ENCODE measurements at regions not wholly inside any gene's neighbourhood (a gene's known extent, or its start where the extent isn't known, plus 50 kb on each side); places are given as distances from the start of the nearest gene placed in this dataset.
A peak's percentile ranks its signal among the peaks of the same experiment; 100 is the strongest.

GRCh38 chr4:13706120-13706519, 78.6 kb upstream of the BOD1L1 start:
- no peaks in the 10 kb centered on the region for H3K9me3 Mint-ChIP-seq

DNA sequence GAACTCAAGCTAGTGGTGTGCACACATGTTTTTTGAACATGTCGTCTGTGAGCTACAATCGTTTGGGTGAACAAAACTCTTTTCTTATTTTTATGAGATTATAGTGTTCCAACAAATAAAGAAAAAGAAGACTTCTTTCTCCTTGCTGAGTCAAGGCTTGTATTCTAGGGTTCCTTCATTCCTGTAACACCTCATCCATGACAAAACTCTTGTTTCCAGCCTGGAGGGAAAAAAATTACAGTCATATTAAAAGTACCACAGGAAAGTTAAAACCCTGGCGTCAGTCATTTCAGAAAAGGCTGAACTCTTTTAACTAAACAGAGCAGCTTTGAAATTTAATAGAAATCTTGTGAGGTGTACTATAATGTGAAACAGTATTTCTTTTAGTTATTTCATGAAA, 79.2 kb upstream of the BOD1L1 start:
- H3K4me3 Mint-ChIP-seq: no peak overlapping the region
- no peaks in the 10 kb centered on the region for H3K36me3 Mint-ChIP-seq (ENCODE audit: low read depth)
- no peak for TF ChIP-seq CTCF (conservative IDR thresholded peaks at IDR 0.05)
- H3K4me1 Mint-ChIP-seq: peaks cover 21% of the 10 kb centered on the region
- no peaks in the 10 kb centered on the region for H3K27me3 Mint-ChIP-seq (ENCODE audit: low read depth)
- no peak overlapping the region for H3K27ac Mint-ChIP-seq (ENCODE audit: unreplicated experiment)
- no peaks in the 10 kb centered on the region for H3K9me3 Mint-ChIP-seq
- DNase-seq (ENCODE audit: low read depth, low spot score): no peak

More at GRCh38 chr4:13706120-13706519, 78.6 kb upstream of the BOD1L1 start:
- H3K4me3 Mint-ChIP-seq: peak overlapping the region; percentile 20
- no peaks in the 10 kb centered on the region for H3K36me3 Mint-ChIP-seq (ENCODE audit: low read depth)
- no peaks in the 10 kb centered on the region for H3K27me3 Mint-ChIP-seq (ENCODE audit: low read depth)
- no peak for DNase-seq (ENCODE audit: low read depth, low spot score)
- peaks cover 21% of the 10 kb centered on the region for H3K4me1 Mint-ChIP-seq
- no peak for TF ChIP-seq CTCF (conservative IDR thresholded peaks at IDR 0.05)
- H3K27ac Mint-ChIP-seq (ENCODE audit: unreplicated experiment): peak overlapping the region; percentile 80

DNA sequence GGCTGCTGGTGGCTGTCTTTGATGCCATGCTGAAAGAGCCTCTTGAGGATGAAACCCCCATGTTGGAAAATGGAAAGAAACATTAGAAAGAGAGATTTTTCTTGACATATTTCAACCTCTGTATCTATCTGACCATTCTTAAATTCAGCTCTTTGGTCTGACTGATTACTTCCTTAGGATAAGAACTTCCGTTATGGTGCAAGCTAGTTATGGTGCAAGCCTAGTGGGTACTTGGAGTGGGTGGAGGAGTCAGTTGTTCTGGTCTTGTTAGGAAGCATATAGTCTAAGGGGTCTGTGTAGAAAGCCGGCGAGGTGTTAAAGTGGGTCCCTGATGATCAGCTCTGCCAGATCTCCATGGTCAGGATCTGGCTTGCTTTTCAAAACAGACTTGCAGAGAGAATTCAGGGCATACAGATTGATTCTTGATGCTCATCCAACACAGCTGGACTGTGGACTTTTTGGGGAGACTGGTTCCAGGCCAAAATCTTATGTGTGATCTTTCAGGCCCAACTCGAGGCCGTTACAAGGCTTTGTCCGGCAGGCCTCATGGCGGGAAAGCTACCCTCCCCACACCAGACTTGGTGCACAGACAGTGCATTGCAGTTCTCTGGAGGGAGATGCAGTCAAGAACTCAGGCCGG, 82.8 kb upstream of the BOD1L1 start:
- Mint-ChIP-seq H3K27me3 (ENCODE audit: low read depth) (no peaks in the 10 kb centered on the region), H3K9me3 (no peaks in the 10 kb centered on the region), H3K27ac (ENCODE audit: unreplicated experiment) (no peak overlapping the region), H3K4me1 (peaks cover 11% of the 10 kb centered on the region), H3K36me3 (ENCODE audit: low read depth) (no peaks in the 10 kb centered on the region), H3K4me3 (no peak overlapping the region)
- TF ChIP-seq CTCF (conservative IDR thresholded peaks at IDR 0.05): no peak
- no peak for DNase-seq (ENCODE audit: low read depth, low spot score)

DNA sequence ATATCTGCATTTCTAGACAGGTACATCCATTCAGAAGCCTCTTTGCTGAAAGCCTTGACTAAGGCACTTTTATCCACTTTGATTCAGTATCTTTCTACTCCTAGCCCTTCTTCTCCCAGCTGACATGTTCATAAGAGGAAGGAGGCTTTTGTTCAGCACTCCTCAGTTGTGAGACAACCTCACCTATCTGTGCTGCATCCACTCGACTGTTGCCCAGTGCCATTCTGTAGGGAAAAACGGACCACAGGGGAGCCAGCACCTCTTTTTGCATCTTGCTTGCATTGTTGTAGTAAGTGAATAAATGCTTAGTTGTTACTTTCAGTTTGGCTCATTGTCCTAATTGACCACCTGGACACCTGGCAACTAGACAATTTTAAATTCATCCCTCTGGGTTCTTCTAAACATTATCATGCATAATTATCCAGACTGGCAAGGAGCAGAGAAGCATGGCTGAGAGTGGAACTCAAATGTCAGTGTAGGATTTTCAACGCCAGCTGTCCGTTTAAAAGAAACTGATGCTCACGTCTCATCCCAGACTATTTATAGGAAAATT, 83.8 kb upstream of the BOD1L1 start:
- TF ChIP-seq CTCF (conservative IDR thresholded peaks at IDR 0.05): no peak
- H3K4me3 Mint-ChIP-seq: no peak overlapping the region
- H3K9me3 Mint-ChIP-seq: no peaks in the 10 kb centered on the region
- H3K27ac Mint-ChIP-seq (ENCODE audit: unreplicated experiment): no peak overlapping the region
- no peaks in the 10 kb centered on the region for H3K36me3 Mint-ChIP-seq (ENCODE audit: low read depth)
- H3K4me1 Mint-ChIP-seq: peaks cover 3% of the 10 kb centered on the region
- DNase-seq (ENCODE audit: low read depth, low spot score): no peak
- no peaks in the 10 kb centered on the region for H3K27me3 Mint-ChIP-seq (ENCODE audit: low read depth)

- Mint-ChIP-seq H3K9me3 (no peaks in the 10 kb centered on the region), H3K27ac (ENCODE audit: unreplicated experiment) (no peak overlapping the region), H3K4me1 (no peaks in the 10 kb centered on the region), H3K4me3 (no peak overlapping the region), H3K36me3 (ENCODE audit: low read depth) (no peaks in the 10 kb centered on the region), H3K27me3 (ENCODE audit: low read depth) (peaks cover 3% of the 10 kb centered on the region)
- no peak for TF ChIP-seq CTCF (conservative IDR thresholded peaks at IDR 0.05)
- DNase-seq (ENCODE audit: low read depth, low spot score): no peak
Observed at GRCh38 chr4:13721894-13722293, 94.4 kb upstream of the BOD1L1 start.
